SH-SY5Y (cell line): ENCODE measurements at regions not wholly inside any gene's neighbourhood (a gene's known extent, or its start where the extent isn't known, plus 50 kb on each side); places are given as distances from the start of the nearest gene placed in this dataset.

Source experiments
- GATA2 ChIP-seq: IDR thresholded peaks from 2 replicates; pipeline ENCODE4 v1.6.1; 2011; ENCODE audit warnings: mild to moderate bottlenecking, low read depth, low read length
- GATA3 ChIP-seq: IDR thresholded peaks from 2 replicates; pipeline ENCODE4 v1.6.1; 2011; ENCODE audit warnings: low read depth, mild to moderate bottlenecking, low read length, moderate library complexity

DNA sequence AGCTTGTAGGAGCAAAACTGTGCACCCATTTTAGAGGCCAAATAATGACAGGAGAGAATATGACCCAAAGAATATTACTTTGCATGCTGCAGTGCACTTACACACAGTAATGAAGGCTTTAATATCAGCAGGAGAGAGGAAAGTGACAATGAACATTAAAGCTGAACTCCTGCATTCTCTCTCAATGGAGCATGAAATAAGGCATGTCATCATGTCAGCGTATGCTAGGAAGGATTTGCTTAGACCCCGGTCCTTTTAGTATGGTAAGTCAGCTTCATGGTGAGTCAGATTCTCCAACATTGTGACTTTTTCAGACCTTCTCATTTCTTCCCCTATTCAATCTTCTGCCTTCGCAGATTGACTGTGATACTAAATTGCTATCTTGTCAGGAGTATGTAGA, 210.7 kb upstream of the TMPRSS15 start:
- TF ChIP-seq GATA3: no peak
- TF ChIP-seq GATA2: no peak

DNA sequence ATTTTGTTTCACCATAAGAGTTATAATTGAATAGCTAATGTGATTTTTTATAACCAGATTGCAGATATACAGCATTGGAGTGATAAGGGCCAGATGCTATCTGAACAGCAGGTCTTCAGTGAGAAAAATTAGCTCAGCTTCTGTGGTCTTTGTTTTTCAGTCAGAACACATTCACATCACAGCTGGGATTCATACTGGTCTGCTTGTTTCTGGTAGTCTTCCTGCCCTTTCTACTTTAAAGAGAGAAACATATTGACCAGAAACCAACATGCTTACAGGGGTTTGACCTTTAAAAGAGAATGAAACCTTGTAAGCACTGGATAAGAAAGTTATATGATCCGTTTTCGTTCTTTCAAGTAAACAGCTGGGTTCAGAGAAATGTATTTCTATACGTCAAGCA, 213.7 kb upstream of the TMPRSS15 start:
- TF ChIP-seq GATA3 (no peak), GATA2 (no peak)

DNA sequence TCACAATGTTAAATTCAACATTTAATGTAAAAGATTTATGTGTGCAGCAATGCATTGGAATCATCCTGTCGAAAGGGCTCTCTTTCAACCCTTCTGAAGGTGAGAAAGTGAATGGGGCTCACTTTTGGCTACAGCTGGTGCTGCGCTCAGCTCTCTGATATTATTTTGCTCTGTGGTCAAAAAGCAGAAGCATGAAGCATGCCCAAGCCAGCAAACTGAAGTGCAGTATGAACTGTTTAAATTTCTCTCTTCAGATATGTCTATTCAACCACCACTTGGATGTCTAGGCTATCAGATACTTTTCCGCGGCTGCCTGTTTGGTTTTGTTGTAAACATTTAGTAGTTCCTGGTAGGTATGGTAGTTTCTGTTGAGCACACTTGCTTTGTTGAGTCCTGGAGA, 216.9 kb upstream of the TMPRSS15 start:
- TF ChIP-seq GATA3: no peak
- TF ChIP-seq GATA2: no peak

- no peak for TF ChIP-seq GATA2
- TF ChIP-seq GATA3: no peak
Observed at GRCh38 chr21:18622383-18622782, 218.8 kb upstream of the TMPRSS15 start.

DNA sequence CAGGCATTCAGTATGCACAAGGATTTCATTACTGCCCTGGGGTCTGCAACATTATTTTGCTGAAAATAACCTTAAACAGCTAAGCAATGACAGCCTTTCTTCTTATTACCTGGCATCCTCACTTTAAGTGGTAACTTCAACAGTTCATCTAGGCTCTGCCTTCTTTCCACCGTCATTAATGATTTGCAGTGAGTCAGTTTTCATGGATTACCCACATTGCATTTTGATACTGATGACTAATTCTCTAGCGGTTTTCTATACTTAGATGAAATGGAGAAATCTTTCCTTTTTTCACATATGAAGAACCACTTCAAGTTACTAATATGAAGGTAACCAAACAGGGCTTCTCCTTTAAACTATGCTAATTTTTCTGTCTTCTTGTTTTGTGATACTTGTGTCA, 226.9 kb upstream of the TMPRSS15 start:
- no peak for TF ChIP-seq GATA3
- no peak for TF ChIP-seq GATA2

DNA sequence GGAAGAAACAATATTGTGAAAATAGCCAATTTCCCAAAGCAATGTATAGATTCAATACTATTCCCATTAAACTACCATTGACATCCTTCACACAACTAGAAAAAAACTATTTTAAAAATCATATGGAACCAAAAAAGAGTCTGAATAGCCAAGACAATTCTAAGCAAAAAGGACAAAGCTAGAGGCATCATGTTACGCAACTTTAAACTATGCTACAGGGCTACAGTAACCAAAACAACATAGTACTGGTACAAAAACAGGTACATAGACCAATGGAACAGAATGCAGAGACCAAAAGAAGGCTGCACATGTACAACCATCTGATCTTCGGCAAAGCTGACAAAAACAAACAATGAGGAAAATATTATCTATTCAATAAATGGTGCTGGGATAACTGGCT, 233.3 kb upstream of the TMPRSS15 start:
- no peak for TF ChIP-seq GATA3
- no peak for TF ChIP-seq GATA2

GRCh38 chr21:18646116-18646515, 242.5 kb upstream of the TMPRSS15 start:
- no peak for TF ChIP-seq GATA2
- TF ChIP-seq GATA3: no peak

GRCh38 chr21:18655931-18656330, 252.3 kb upstream of the TMPRSS15 start:
- no peak for TF ChIP-seq GATA3
- TF ChIP-seq GATA2: no peak

DNA sequence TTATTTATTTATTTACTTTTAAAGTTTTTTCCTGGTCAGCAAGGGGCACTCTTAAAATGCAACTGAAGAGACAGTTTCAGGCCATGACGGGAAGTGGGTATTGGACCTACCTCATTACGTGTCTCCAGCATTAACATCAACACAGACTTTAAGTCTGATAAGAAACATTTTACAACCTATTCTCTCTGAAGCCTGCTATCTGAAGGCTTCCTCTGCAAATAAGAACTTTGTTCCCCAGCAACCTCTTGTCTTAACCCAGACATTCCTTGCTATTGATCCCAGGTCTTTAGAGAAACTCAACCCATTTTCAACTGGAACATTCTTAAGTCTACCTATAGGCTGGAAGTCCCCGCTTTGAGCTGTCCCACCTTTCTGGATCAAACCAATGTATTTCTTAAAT, 258.3 kb upstream of the TMPRSS15 start:
- TF ChIP-seq GATA3: no peak
- TF ChIP-seq GATA2: no peak

DNA sequence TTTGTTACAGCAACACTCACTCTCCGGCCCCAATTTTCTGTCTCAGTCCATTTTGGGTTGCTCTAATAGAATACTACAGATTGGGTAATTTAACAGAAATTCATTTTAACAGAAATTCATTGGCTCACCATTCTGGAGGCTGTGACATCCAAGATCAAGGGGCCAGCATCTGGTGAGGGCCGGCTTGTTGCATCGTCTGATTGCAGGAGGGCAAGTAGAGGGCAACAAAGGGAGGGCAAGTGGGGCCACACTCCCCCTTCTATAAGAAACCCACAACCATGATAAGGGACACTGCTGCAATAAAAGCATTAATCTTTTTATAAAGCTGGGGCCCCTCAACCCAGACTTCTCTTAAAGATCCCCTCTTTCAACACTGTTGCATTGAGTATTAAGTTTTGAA, 260.1 kb upstream of the TMPRSS15 start:
- TF ChIP-seq GATA3: no peak
- TF ChIP-seq GATA2: no peak

- no peak for TF ChIP-seq GATA2
- TF ChIP-seq GATA3: no peak
Observed at GRCh38 chr21:18666725-18667124, 263.1 kb upstream of the TMPRSS15 start.

- TF ChIP-seq GATA2 (no peak), GATA3 (no peak)
Observed at GRCh38 chr21:18673789-18674188, 270.2 kb upstream of the TMPRSS15 start.

- no peak for TF ChIP-seq GATA3
- TF ChIP-seq GATA2: no peak
Observed at GRCh38 chr21:18677632-18678031, 274.0 kb upstream of the TMPRSS15 start.

GRCh38 chr21:18705971-18706370, 302.4 kb upstream of the TMPRSS15 start:
- TF ChIP-seq GATA3: no peak
- no peak for TF ChIP-seq GATA2

DNA sequence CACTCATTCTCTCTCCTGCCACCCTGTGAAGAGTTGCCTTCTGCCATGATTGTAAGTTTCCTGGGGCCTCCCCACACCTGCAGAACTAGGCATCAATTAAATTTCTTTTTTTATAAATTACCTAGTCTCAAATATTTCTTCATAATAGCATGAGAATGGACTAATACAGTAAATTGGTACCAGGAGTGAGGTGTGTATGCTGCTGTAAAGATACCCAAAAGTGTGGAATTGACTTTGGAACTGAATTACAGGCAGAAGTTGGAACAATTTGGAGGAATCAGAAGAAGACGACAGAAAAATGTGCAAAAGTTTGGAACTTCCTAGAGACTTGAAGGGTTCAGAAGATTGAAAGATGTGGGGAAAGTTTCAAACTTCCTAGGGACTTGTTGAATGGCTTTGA, 308.1 kb upstream of the TMPRSS15 start:
- TF ChIP-seq GATA3 (no peak), GATA2 (no peak)

- TF ChIP-seq GATA2 (no peak), GATA3 (no peak)
Observed at GRCh38 chr21:18715606-18716005, 312.0 kb upstream of the TMPRSS15 start.
